A673 (cell line): ENCODE measurements at regions not wholly inside any gene's neighbourhood (a gene's known extent, or its start where the extent isn't known, plus 50 kb on each side); places are given as distances from the start of the nearest gene placed in this dataset.

ENCODE experiments used
- EZH2 ChIP-seq: fragments of 200-600 bp; sonication (generic); IDR thresholded peaks from 2 replicates; pipeline ENCODE4 v1.6.1; 2017; ENCODE audit warnings: borderline replicate concordance, low read depth, mild to moderate bottlenecking, mixed read lengths, antibody characterized with exemption, low read length; ENCODE audit not compliant: poor library complexity, severe bottlenecking
- TF ChIP-seq, protein P1 (sequence below): fragments of 300-800, 200-600 bp; sonication (generic); conservative IDR thresholded peaks from 2 replicates; pipeline ENCODE4 v1.5.1; 2017; ENCODE audit warnings: low read depth, mild to moderate bottlenecking, antibody characterized with exemption, low read length, moderate library complexity, mixed read lengths

- TF ChIP-seq, protein P1, sequence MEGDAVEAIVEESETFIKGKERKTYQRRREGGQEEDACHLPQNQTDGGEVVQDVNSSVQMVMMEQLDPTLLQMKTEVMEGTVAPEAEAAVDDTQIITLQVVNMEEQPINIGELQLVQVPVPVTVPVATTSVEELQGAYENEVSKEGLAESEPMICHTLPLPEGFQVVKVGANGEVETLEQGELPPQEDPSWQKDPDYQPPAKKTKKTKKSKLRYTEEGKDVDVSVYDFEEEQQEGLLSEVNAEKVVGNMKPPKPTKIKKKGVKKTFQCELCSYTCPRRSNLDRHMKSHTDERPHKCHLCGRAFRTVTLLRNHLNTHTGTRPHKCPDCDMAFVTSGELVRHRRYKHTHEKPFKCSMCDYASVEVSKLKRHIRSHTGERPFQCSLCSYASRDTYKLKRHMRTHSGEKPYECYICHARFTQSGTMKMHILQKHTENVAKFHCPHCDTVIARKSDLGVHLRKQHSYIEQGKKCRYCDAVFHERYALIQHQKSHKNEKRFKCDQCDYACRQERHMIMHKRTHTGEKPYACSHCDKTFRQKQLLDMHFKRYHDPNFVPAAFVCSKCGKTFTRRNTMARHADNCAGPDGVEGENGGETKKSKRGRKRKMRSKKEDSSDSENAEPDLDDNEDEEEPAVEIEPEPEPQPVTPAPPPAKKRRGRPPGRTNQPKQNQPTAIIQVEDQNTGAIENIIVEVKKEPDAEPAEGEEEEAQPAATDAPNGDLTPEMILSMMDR, result no peak
- no peak for TF ChIP-seq EZH2
Measured at GRCh38 chr7:52735656-52736055, 299.8 kb upstream of the POM121L12 start.
